IMR-90 (cell line): ENCODE measurements at regions not wholly inside any gene's neighbourhood (a gene's known extent, or its start where the extent isn't known, plus 50 kb on each side); places are given as distances from the start of the nearest gene placed in this dataset.

Experiments used
- ATAC-seq: fragments of 200-7000 bp; cut with Tn5 transposase; 2 replicates; pipeline ENCODE4 v1.9.1; 2020; ENCODE audit warnings: low read depth, mild to moderate bottlenecking, moderate library complexity
- BruUV-seq: library from RNA; stranded (reverse); fragments of 400-500 nt; replicated peaks from 2 replicates; lab custom pipeline; 2021; lab: Mats Ljungman, UMichigan
- CTCF ChIA-PET: fragments of 300-600 bp; formaldehyde crosslinking; extraction: SDS; loops from one replicate; lab custom pipeline; 2021; ENCODE audit warnings: antibody characterized with exemption; lab: Yijun Ruan, JAX
- POLR2A ChIA-PET: fragments of 300-600 bp; sonication (Branson Sonifier 250); formaldehyde crosslinking; loops from one replicate; lab custom pipeline; 2022; ENCODE audit warnings: antibody characterized with exemption; ENCODE audit not compliant: unreplicated experiment; lab: Charles Lee
- DNase-seq: peaks from one replicate; pipeline ENCODE4 v3.0.0; 2013
- H2AFZ ChIP-seq: replicated peaks from 2 replicates; pipeline ENCODE3; 2013; ENCODE audit warnings: low read length, mild to moderate bottlenecking; ENCODE audit not compliant: poor library complexity
- H2AK5ac ChIP-seq: 2 replicates; pipeline ENCODE4 v1.6.1; 2013; ENCODE audit warnings: low read depth, low read length, inconsistent platforms
- H2AK9ac ChIP-seq: replicated peaks from 2 replicates; pipeline ENCODE3; 2013; ENCODE audit warnings: mild to moderate bottlenecking, low read depth, low read length, moderate library complexity; ENCODE audit not compliant: poor library complexity
- H2BK120ac ChIP-seq: 2 replicates; pipeline ENCODE4 v1.6.1; 2013; ENCODE audit warnings: low read depth, low read length, inconsistent platforms
- H2BK15ac ChIP-seq: 3 replicates; pipeline ENCODE4 v1.6.1; 2013; ENCODE audit warnings: low read depth, low read length, inconsistent platforms
- H2BK20ac ChIP-seq: 2 replicates; pipeline ENCODE4 v1.6.1; 2013; ENCODE audit warnings: low read depth, mild to moderate bottlenecking, inconsistent platforms, low read length, moderate library complexity
- H2BK5ac ChIP-seq: 2 replicates; pipeline ENCODE4 v1.6.1; 2013; ENCODE audit warnings: mild to moderate bottlenecking, low read depth, low read length, inconsistent platforms; ENCODE audit not compliant: poor library complexity, severe bottlenecking
- H3K14ac ChIP-seq: replicated peaks from 2 replicates; pipeline ENCODE4 v1.6.1; 2013; ENCODE audit warnings: low read depth, low read length, inconsistent platforms
- H3K18ac ChIP-seq: 2 replicates; pipeline ENCODE4 v1.6.1; 2013; ENCODE audit warnings: low read depth, low read length, control low read depth
- H3K23ac ChIP-seq: 2 replicates; pipeline ENCODE4 v1.6.1; 2013; ENCODE audit warnings: low read depth, low read length, inconsistent platforms
- H3K27ac ChIP-seq: 2 replicates; pipeline ENCODE4 v1.5.1; 2013; ENCODE audit warnings: mild to moderate bottlenecking, control low read depth, low read length; ENCODE audit not compliant: insufficient read depth
- H3K27me3 ChIP-seq: 2 replicates; pipeline ENCODE4 v1.6.1; 2013; ENCODE audit warnings: low read length; ENCODE audit not compliant: control insufficient read depth, insufficient read depth
- H3K36me3 ChIP-seq: 2 replicates; pipeline ENCODE4 v1.6.1; 2013; ENCODE audit warnings: low read length, mixed read lengths; ENCODE audit not compliant: control insufficient read depth, insufficient read depth
- H3K4ac ChIP-seq: 2 replicates; pipeline ENCODE4 v1.6.1; 2013; ENCODE audit warnings: low read depth, low read length, inconsistent platforms
- H3K4me1 ChIP-seq: 2 replicates; pipeline ENCODE4 v1.6.1; 2013; ENCODE audit warnings: low read length, mixed read lengths; ENCODE audit not compliant: control insufficient read depth, insufficient read depth
- H3K4me2 ChIP-seq: 2 replicates; pipeline ENCODE4 v1.6.1; 2013; ENCODE audit warnings: low read depth, mild to moderate bottlenecking, control low read depth, low read length, moderate library complexity
- H3K4me3 ChIP-seq: 2 replicates; pipeline ENCODE4 v1.5.1; 2013; ENCODE audit warnings: low read depth, mild to moderate bottlenecking, control low read depth, low read length, moderate library complexity; ENCODE audit not compliant: insufficient read depth
- H3K56ac ChIP-seq: 2 replicates; pipeline ENCODE4 v1.6.1; 2013; ENCODE audit warnings: low read length, inconsistent platforms; ENCODE audit not compliant: insufficient read depth; ENCODE audit errors: extremely low read depth
- H3K79me1 ChIP-seq, 2 experiments: 2 replicates each; pipeline ENCODE4 v1.6.1; 2013; ENCODE audit warnings: low read length in 2 of 2, inconsistent platforms in 1 of 2, low read depth in 1 of 2
- H3K9ac ChIP-seq: 2 replicates; pipeline ENCODE4 v1.6.1; 2013; ENCODE audit warnings: low read depth, low read length, control low read depth
- H3K9me1 ChIP-seq: 2 replicates; pipeline ENCODE4 v1.6.1; 2013; ENCODE audit warnings: low read length, inconsistent platforms; ENCODE audit not compliant: insufficient read depth
- H3K9me3 ChIP-seq: 2 replicates; pipeline ENCODE4 v1.6.1; 2013; ENCODE audit warnings: low read length; ENCODE audit not compliant: control insufficient read depth, insufficient read depth
- H4K20me1 ChIP-seq: 2 replicates; pipeline ENCODE4 v1.6.1; 2013; ENCODE audit warnings: low read length, inconsistent platforms; ENCODE audit not compliant: insufficient read depth
- H4K5ac ChIP-seq: 2 replicates; pipeline ENCODE4 v1.6.1; 2013; ENCODE audit warnings: mild to moderate bottlenecking, low read depth, low read length, control low read depth
- H4K8ac ChIP-seq, 2 experiments: 2 replicates each; pipeline ENCODE4 v1.6.1; 2013; ENCODE audit warnings: low read depth in 2 of 2, low read length in 2 of 2, control low read depth in 1 of 2, inconsistent platforms in 1 of 2
- H4K91ac ChIP-seq: 2 replicates; pipeline ENCODE4 v1.6.1; 2013; ENCODE audit warnings: low read depth, low read length, inconsistent platforms; ENCODE audit not compliant: insufficient read depth
- CHD1 ChIP-seq: IDR thresholded peaks from 2 replicates; pipeline ENCODE4 v1.6.1; 2012; ENCODE audit warnings: low read depth, low read length, improper control_type of control experiment
- FOS ChIP-seq: fragments of 150-350 bp; IDR thresholded peaks from 2 replicates; pipeline ENCODE4 v1.6.1; 2016; ENCODE audit warnings: low read depth, low read length
- MAFK ChIP-seq: IDR thresholded peaks from 2 replicates; pipeline ENCODE4 v1.6.1; 2012; ENCODE audit warnings: low read depth, low read length, improper control_type of control experiment
- POLR2A ChIP-seq: IDR thresholded peaks from 2 replicates; pipeline ENCODE4 v1.6.1; 2012; ENCODE audit warnings: mild to moderate bottlenecking, low read depth, low read length
- RAD21 ChIP-seq: IDR thresholded peaks from 2 replicates; pipeline ENCODE4 v1.6.1; 2012; ENCODE audit warnings: low read length, improper control_type of control experiment
- RCOR1 ChIP-seq: IDR thresholded peaks from 2 replicates; pipeline ENCODE4 v1.6.1; 2012; ENCODE audit warnings: mild to moderate bottlenecking, low read length, improper control_type of control experiment; ENCODE audit not compliant: insufficient replicate concordance
- RFX5 ChIP-seq: IDR thresholded peaks from 2 replicates; pipeline ENCODE4 v1.8.0; 2012; ENCODE audit warnings: low read depth, mild to moderate bottlenecking, low read length, moderate library complexity
- WGBS, 2 experiments: methylation state at CpG; one replicate each; pipeline versions ENCODE4 v1.1.5 to v1.1.7; 2013; ENCODE audit warnings: missing lambda C conversion rate in 2 of 2; ENCODE audit not compliant: insufficient read length in 1 of 2; ENCODE audit errors: extremely low coverage in 2 of 2; 5-methylcytosine and 5-hydroxymethylcytosine counted together
- dilution Hi-C: fragments of 300-500 bp; cut with HindIII; formaldehyde crosslinking; loops from one replicate; pipeline ENCODE4 v1.14.3; 2018; ENCODE audit warnings: low sequenced_read_pairs; ENCODE audit not compliant: unreplicated experiment
- in situ Hi-C: fragments of 300-500 bp; cut with MboI; formaldehyde crosslinking; loops from 3 replicates; pipeline ENCODE4 v1.14.3; 2019; ENCODE audit warnings: low sequenced_read_pairs, inconsistent platforms, mixed read lengths
- intact Hi-C: fragments of 100-400 bp; cut with micrococcal nuclease; formaldehyde crosslinking; loops from 2 replicates; pipeline ENCODE4 v1.10.0; 2022
- TF ChIP-seq, protein P1 (sequence below): fragments of 150-350 bp; IDR thresholded peaks from 2 replicates; pipeline ENCODE4 v1.6.1; 2017; ENCODE audit warnings: mild to moderate bottlenecking, antibody characterized with exemption, low read length, low read depth
- TF ChIP-seq, protein P2 (sequence below): conservative IDR thresholded peaks from 2 replicates; pipeline ENCODE4 v1.5.1; 2012; ENCODE audit warnings: mild to moderate bottlenecking, low read depth, low read length, improper control_type of control experiment

DNA sequence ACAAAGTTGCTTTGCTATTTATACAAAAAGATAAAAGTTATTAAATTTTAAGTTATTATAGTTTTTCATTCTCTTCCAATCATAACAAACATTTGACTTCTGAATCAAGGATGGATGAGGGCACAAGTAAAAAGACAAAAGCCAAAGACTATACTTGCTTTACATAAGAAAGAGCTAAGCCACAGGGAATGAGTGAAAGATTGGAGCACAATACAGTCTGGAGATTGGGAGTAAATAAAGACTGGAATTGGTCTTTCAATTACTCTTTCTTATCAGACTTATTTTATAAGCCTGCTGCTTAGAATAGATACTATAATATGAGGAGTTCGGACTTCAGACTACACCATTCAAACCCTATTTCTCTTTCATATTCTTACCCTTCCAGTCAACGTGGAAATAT lies 1874.1 kb upstream of the PRR20A start:
- no peaks in the 10 kb centered on the region for H3K9me1 ChIP-seq
- H2BK120ac ChIP-seq: no peak overlapping the region
- no peak overlapping the region for H2BK20ac ChIP-seq
- H4K20me1 ChIP-seq: no peaks in the 10 kb centered on the region
- no peak overlapping the region for H2BK15ac ChIP-seq
- intact Hi-C loops: no loop called here
- no peaks in the 10 kb centered on the region for H3K9me3 ChIP-seq
- H3K23ac ChIP-seq: no peak overlapping the region
- BruUV-seq: no TSS peak
- no peak overlapping the region for H4K8ac ChIP-seq
- ChIA-PET CTCF (no interaction called here), POLR2A (no interaction called here)
- H3K27me3 ChIP-seq: no peaks in the 10 kb centered on the region
- H3K4me1 ChIP-seq: no peaks in the 10 kb centered on the region
- TF ChIP-seq RCOR1 (no peak), MAFK (no peak), CHD1 (no peak), FOS (no peak), RAD21 (no peak), POLR2A (no peak), RFX5 (no peak)
- TF ChIP-seq, protein P1, sequence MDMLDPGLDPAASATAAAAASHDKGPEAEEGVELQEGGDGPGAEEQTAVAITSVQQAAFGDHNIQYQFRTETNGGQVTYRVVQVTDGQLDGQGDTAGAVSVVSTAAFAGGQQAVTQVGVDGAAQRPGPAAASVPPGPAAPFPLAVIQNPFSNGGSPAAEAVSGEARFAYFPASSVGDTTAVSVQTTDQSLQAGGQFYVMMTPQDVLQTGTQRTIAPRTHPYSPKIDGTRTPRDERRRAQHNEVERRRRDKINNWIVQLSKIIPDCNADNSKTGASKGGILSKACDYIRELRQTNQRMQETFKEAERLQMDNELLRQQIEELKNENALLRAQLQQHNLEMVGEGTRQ: no peak
- TF ChIP-seq, protein P2, sequence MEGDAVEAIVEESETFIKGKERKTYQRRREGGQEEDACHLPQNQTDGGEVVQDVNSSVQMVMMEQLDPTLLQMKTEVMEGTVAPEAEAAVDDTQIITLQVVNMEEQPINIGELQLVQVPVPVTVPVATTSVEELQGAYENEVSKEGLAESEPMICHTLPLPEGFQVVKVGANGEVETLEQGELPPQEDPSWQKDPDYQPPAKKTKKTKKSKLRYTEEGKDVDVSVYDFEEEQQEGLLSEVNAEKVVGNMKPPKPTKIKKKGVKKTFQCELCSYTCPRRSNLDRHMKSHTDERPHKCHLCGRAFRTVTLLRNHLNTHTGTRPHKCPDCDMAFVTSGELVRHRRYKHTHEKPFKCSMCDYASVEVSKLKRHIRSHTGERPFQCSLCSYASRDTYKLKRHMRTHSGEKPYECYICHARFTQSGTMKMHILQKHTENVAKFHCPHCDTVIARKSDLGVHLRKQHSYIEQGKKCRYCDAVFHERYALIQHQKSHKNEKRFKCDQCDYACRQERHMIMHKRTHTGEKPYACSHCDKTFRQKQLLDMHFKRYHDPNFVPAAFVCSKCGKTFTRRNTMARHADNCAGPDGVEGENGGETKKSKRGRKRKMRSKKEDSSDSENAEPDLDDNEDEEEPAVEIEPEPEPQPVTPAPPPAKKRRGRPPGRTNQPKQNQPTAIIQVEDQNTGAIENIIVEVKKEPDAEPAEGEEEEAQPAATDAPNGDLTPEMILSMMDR: no peak
- no peak overlapping the region for H2AK5ac ChIP-seq
- H2AFZ ChIP-seq: no peak overlapping the region
- no CpG with 5 or more reads among the region's 2 CpGs for WGBS, 2 experiments
- no peak for ATAC-seq
- no peak overlapping the region for H2AK9ac ChIP-seq
- H3K14ac ChIP-seq: no peak overlapping the region
- dilution Hi-C loops: no loop called here
- H3K79me1 ChIP-seq: no peaks in the 10 kb centered on the region
- H3K4me2 ChIP-seq: no peak overlapping the region
- no peak for DNase-seq
- H3K9ac ChIP-seq: no peak overlapping the region
- H3K4me3 ChIP-seq: no peak overlapping the region
- no peak overlapping the region for H3K4ac ChIP-seq
- H4K91ac ChIP-seq: no peak overlapping the region
- no peak overlapping the region for H4K5ac ChIP-seq
- H3K56ac ChIP-seq: no peak overlapping the region
- in situ Hi-C loops: no loop called here
- H3K18ac ChIP-seq: no peak overlapping the region
- no peaks in the 10 kb centered on the region for H3K36me3 ChIP-seq
- H2BK5ac ChIP-seq: no peak overlapping the region
- H3K27ac ChIP-seq: no peak overlapping the region
